ENCODE measurements at regions not wholly inside any gene's neighbourhood (a gene's known extent, or its start where the extent isn't known, plus 50 kb on each side); places are given as distances from the start of the nearest gene placed in this dataset.

DNA sequence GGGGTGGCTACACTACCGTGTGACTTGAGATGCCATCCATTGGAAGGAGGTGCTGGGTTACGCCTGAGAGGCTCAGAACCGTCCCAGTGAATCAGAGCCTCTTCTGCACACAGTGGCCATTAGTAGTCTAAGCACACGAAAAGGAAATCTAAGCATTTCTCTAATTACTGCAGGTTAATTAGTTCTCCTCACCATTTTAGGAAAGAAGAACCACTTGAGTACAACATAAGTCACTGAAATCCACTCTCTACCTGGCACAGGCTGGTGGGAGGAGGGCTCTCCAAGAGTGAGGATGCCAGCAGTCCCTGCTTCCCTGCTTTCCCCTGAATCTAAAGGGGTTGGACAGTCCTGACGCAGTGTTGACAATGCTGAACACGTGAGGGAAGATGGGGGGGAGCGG, 606.3 kb downstream of the NPHP4 start:
- Mint-ChIP-seq H3K27me3 (no peaks in the 10 kb centered on the region), H3K9me3 (no peaks in the 10 kb centered on the region), H3K27ac (no peak overlapping the region), H3K4me3 (no peak overlapping the region), H3K36me3 (ENCODE audit: low read depth) (no peaks in the 10 kb centered on the region), H3K4me1 (no peaks in the 10 kb centered on the region)
- intact Hi-C loops (cut with micrococcal nuclease): no loop called here
- ATAC-seq (ENCODE audit: low read depth): no peak
- ChIA-PET POLR2A (no interaction called here), CTCF (no interaction called here)
- no peak for DNase-seq
- TF ChIP-seq, protein P1, sequence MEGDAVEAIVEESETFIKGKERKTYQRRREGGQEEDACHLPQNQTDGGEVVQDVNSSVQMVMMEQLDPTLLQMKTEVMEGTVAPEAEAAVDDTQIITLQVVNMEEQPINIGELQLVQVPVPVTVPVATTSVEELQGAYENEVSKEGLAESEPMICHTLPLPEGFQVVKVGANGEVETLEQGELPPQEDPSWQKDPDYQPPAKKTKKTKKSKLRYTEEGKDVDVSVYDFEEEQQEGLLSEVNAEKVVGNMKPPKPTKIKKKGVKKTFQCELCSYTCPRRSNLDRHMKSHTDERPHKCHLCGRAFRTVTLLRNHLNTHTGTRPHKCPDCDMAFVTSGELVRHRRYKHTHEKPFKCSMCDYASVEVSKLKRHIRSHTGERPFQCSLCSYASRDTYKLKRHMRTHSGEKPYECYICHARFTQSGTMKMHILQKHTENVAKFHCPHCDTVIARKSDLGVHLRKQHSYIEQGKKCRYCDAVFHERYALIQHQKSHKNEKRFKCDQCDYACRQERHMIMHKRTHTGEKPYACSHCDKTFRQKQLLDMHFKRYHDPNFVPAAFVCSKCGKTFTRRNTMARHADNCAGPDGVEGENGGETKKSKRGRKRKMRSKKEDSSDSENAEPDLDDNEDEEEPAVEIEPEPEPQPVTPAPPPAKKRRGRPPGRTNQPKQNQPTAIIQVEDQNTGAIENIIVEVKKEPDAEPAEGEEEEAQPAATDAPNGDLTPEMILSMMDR (IDR thresholded peaks at IDR 0.05): no peak

DNA sequence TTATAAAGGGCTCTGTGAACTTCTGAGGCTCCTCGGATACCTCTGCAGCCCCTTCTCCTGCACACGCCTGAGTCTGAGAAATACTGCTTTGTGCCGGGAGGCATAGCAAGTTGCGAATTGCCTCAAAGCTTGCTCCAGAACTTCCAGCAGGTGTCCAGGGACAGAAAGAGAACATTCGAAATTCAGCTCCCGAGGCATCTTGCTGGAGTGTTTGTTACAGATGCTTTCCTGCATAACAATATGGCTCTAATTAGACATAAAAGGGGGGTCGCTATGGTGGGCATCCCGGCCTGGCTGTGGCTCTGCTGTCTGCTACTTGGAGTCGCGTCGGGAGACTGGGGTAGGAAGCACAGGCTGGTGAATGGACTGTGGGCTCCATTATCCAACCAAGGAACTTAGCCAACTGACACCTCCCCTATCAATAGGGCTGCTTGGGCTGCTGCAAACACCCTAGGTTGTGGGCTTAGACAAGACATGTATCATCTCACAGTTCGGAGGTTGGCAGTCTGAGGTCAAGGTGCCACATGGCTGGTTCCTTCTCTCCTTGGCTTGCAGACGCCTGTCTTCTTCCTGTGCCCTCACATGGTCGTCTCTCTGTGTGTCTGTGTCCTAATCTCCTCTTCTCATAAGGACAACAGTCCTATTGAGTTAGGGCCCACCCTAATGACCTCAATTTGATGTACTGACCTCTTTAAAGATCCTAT, 607.0 kb downstream of the NPHP4 start:
- DNase-seq: no peak
- intact Hi-C loops (cut with micrococcal nuclease): no loop called here
- ChIA-PET POLR2A (no interaction called here), CTCF (no interaction called here)
- H3K9me3 Mint-ChIP-seq: no peaks in the 10 kb centered on the region
- H3K27me3 Mint-ChIP-seq: no peaks in the 10 kb centered on the region
- H3K36me3 Mint-ChIP-seq (ENCODE audit: low read depth): no peaks in the 10 kb centered on the region
- ATAC-seq (ENCODE audit: low read depth): no peak
- H3K4me3 Mint-ChIP-seq: no peak overlapping the region
- no peaks in the 10 kb centered on the region for H3K4me1 Mint-ChIP-seq
- no peak overlapping the region for H3K27ac Mint-ChIP-seq
- TF ChIP-seq, protein P1 (IDR thresholded peaks at IDR 0.05): no peak

DNA sequence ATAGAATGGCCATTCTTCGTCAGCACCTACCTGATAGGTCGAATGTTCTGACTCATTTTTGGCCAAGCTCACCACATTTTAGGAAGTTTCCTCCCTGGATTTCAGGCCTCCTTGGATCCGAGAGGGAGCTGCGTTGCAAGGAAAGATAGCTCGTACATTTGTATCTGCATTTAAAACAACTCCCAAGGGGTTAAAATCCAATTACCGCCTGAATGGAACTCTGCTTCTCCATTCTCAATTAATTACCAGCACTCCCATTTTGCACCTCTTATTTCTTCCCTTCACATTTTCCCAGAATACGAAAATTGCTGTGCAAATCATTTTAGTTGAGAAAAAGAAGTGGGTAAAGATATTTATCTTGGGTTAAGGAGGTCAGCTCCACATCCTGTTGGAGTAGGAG, 610.7 kb downstream of the NPHP4 start:
- no peak overlapping the region for H3K4me3 Mint-ChIP-seq
- POLR2A ChIA-PET: no interaction called here

DNA sequence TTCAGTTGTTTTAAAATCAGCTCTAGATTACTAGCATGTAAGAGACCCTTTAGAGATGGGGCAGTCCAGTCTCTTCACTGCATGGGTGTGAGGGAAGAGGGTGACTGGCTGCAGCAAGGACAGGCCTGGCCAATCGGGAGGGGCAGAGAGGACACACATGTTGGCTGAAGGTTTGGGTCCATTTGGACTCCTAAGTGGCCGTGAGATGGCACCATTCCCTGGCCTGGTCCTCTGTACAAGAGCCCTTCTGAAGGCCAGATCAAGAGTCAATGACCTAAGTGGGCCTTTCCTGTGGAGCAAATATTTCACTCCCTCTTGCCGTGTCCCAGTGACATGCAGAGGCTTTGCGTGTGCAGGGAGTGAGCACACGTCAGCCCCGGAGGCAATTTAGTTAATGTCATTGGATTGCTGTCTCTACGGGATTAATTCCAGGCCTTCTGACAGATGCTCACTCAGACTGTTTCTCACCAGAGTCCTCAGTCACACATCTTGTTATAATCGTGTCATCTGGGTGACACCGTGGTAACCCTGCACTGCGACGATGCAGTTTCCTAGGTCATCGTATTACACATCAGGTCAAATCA, 613.0 kb downstream of the NPHP4 start:
- POLR2A ChIA-PET: no interaction called here
- no peak overlapping the region for H3K4me3 Mint-ChIP-seq
- TF ChIP-seq, protein P1 (IDR thresholded peaks at IDR 0.05): no peak
- ATAC-seq (ENCODE audit: low read depth) (no peak), DNase-seq (no peak)
- H3K27me3 Mint-ChIP-seq: no peaks in the 10 kb centered on the region
- H3K4me1 Mint-ChIP-seq: no peaks in the 10 kb centered on the region
- no peak overlapping the region for H3K27ac Mint-ChIP-seq
- CTCF ChIA-PET: no interaction called here
- no peaks in the 10 kb centered on the region for H3K36me3 Mint-ChIP-seq (ENCODE audit: low read depth)
- H3K9me3 Mint-ChIP-seq: no peaks in the 10 kb centered on the region
- intact Hi-C loops (cut with micrococcal nuclease): no loop called here

More for the DNA sequence above, 610.7 kb downstream of the NPHP4 start:
- CTCF ChIA-PET: no interaction called here
- intact Hi-C loops (cut with micrococcal nuclease): no loop called here
- Mint-ChIP-seq H3K36me3 (ENCODE audit: low read depth) (no peaks in the 10 kb centered on the region), H3K27ac (no peak overlapping the region), H3K9me3 (no peaks in the 10 kb centered on the region), H3K27me3 (no peaks in the 10 kb centered on the region), H3K4me1 (no peaks in the 10 kb centered on the region)
- DNase-seq: no peak
- no peak for ATAC-seq (ENCODE audit: low read depth)
- TF ChIP-seq, protein P1 (IDR thresholded peaks at IDR 0.05): no peak

DNA sequence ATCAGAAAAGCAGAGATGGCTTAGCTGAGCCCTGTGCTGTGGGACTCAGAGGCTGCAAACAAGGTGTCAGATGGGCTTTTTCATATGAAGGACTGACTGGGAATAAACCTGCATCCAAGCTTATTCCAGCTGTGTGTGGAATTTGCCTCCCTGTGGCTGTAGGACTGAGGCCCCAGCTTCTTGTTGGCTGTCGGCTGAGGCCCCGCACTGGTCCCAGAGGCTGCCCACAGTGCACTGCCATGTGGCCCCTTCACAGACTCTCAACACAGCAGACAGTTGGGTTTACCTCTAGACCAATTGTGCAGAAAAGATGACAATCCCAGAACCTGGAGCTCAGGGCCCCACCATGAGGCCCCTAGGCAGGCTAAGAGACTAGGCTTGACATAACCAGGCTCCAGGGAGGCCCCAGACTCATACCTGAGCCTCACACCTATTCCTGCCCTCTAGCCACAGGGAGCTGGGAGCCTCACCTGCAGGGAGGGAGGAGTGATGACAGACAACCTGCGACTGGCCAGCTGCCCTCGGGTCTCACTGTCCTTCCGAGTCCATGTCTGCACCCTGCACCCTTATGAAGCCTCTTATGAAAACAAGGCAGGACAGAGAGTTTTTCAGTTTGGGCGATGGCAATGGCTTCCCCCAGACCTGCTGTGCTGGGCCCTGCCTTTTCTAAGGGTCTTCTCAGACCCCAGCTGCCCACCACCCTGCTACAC, 615.5 kb downstream of the NPHP4 start:
- DNase-seq: no peak
- no peak overlapping the region for H3K4me3 Mint-ChIP-seq
- no peaks in the 10 kb centered on the region for H3K4me1 Mint-ChIP-seq
- H3K27ac Mint-ChIP-seq: no peak overlapping the region
- TF ChIP-seq, protein P1 (IDR thresholded peaks at IDR 0.05): no peak
- ChIA-PET POLR2A (no interaction called here), CTCF (no interaction called here)
- H3K27me3 Mint-ChIP-seq: no peaks in the 10 kb centered on the region
- no peak for ATAC-seq (ENCODE audit: low read depth)
- peaks cover 3% of the 10 kb centered on the region for H3K9me3 Mint-ChIP-seq
- intact Hi-C loops (cut with micrococcal nuclease): no loop called here
- H3K36me3 Mint-ChIP-seq (ENCODE audit: low read depth): no peaks in the 10 kb centered on the region

Measured in activated B cell treated with CpG ODN at 0.5 μM for 24 hours (primary cell).